GM19043 (cell line): ENCODE measurements at regions not wholly inside any gene's neighbourhood (a gene's known extent, or its start where the extent isn't known, plus 50 kb on each side); places are given as distances from the start of the nearest gene placed in this dataset.

ENCODE experiments used
- ATAC-seq: cut with Tn5 transposase; IDR thresholded peaks from one replicate; pipeline ENCODE4 v1.9.1; 2021; ENCODE audit warnings: low read depth; ENCODE audit not compliant: unreplicated experiment

- ATAC-seq, result no peak
These were observed 114.1 kb upstream of the PKDCC start for GRCh38 chr2:41933585-41934320.

- ATAC-seq, result no peak
These were observed 113.4 kb upstream of the PKDCC start for GRCh38 chr2:41934329-41934958.

GRCh38 chr2:41935002-41935401, 112.8 kb upstream of the PKDCC start:
- ATAC-seq, result no peak

GRCh38 chr2:41935825-41936224, 112.0 kb upstream of the PKDCC start:
- no peak for ATAC-seq

GRCh38 chr2:41936771-41937463, 110.9 kb upstream of the PKDCC start:
- ATAC-seq, result no peak

GRCh38 chr2:41937464-41937906, 110.3 kb upstream of the PKDCC start:
- ATAC-seq, result no peak

GRCh38 chr2:41937921-41938708, 109.7 kb upstream of the PKDCC start:
- ATAC-seq, result no peak

- ATAC-seq, result no peak
These were observed 107.6 kb upstream of the PKDCC start for GRCh38 chr2:41940060-41940744.

- no peak for ATAC-seq
These were observed 107.1 kb upstream of the PKDCC start for GRCh38 chr2:41940745-41941063.

GRCh38 chr2:41941831-41942230, 106.0 kb upstream of the PKDCC start:
- no peak for ATAC-seq

GRCh38 chr2:41942278-41942677, 105.5 kb upstream of the PKDCC start:
- no peak for ATAC-seq

- ATAC-seq, result no peak
These were observed 104.7 kb upstream of the PKDCC start for GRCh38 chr2:41943159-41943558.

- no peak for ATAC-seq
These were observed 103.5 kb upstream of the PKDCC start for GRCh38 chr2:41944220-41944880.

GRCh38 chr2:41947701-41948396, 100.0 kb upstream of the PKDCC start:
- no peak for ATAC-seq

- ATAC-seq, result no peak
These were observed 99.4 kb upstream of the PKDCC start for GRCh38 chr2:41948397-41948763.

GRCh38 chr2:41949091-41949882, 98.5 kb upstream of the PKDCC start:
- ATAC-seq, result no peak

GRCh38 chr2:41949883-41950665, 97.7 kb upstream of the PKDCC start:
- no peak for ATAC-seq

- no peak for ATAC-seq
These were observed 97.2 kb upstream of the PKDCC start for GRCh38 chr2:41950666-41950960.
